ENCODE measurements at regions not wholly inside any gene's neighbourhood (a gene's known extent, or its start where the extent isn't known, plus 50 kb on each side); places are given as distances from the start of the nearest gene placed in this dataset.
"Not testable (repeated sequence)": the region's sequence is repeated elsewhere in the genome, so short reads cannot be mapped to it uniquely, and the experiment has no call there.

DNA sequence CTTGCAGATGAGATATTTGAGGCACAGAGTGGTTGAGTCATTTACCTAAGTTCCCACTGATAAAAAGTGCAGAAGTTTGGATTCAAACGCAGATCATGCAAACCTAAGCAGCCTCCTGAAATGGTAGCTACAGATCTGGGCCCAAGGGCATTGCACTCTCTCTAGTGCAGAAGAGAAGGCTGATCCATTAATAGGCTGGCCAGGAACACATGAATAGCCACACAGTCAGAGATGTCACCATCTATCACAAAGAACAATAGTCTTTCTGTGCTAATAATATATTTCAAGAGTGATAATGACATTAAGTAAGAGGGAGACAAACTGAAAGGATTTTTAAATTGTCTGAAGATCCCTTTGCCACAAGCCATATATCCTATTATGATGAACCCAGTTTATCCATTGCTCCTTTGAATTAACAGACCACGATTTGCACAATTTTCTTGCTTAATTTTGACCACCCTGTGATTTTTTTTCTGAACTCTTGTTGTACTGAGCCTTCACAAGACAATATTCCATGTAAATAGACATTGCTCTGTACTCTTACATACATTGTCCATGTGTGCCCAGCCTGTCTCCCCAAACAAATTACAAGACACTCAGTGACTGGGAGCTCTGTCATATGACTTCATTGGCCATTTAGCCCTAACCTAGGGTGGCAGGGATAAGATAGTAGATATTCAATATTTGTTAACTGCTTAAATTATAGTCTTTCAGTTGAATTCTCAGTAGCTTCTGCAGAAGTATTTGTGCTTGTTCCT, 112.4 kb upstream of the RBPJ start:
- TF ChIP-seq HNF4G (IDR thresholded peaks at IDR 0.05) = no peak
- peaks cover 0 to 21% (median 19%) of the 10 kb centered on the region in 4 donors for H3K4me1 ChIP-seq (ENCODE audit: control insufficient read depth in 4 of 4, insufficient read depth in 4 of 4, low read length in 3 of 4)
- no peak overlapping the region for H3K4me3 ChIP-seq (ENCODE audit: low read depth in 1 of 3, low read length in 3 of 3)
- 67% methylated on average over 2 of the region's 2 CpGs for WGBS
- no peak for DNase-seq (ENCODE audit: low spot score)
- no peaks in the 10 kb centered on the region for H3K9me3 ChIP-seq (ENCODE audit: control insufficient read depth in 4 of 4, low read length in 3 of 4)
- no peaks in the 10 kb centered on the region for H3K36me3 ChIP-seq (ENCODE audit: control insufficient read depth in 4 of 4, insufficient read depth in 3 of 4, low read depth in 1 of 4, low read length in 3 of 4)
- peaks cover 0 to 5% (median 0%) of the 10 kb centered on the region in 4 donors for H3K27me3 ChIP-seq (ENCODE audit: control insufficient read depth in 4 of 4, insufficient read depth in 4 of 4, low read length in 3 of 4)
- no peak overlapping the region for H3K9ac ChIP-seq (ENCODE audit: low read depth in 1 of 2, low read length in 2 of 2)
- H3K27ac ChIP-seq (ENCODE audit: low read depth in 1 of 2, low read length in 2 of 2) = no peak overlapping the region

DNA sequence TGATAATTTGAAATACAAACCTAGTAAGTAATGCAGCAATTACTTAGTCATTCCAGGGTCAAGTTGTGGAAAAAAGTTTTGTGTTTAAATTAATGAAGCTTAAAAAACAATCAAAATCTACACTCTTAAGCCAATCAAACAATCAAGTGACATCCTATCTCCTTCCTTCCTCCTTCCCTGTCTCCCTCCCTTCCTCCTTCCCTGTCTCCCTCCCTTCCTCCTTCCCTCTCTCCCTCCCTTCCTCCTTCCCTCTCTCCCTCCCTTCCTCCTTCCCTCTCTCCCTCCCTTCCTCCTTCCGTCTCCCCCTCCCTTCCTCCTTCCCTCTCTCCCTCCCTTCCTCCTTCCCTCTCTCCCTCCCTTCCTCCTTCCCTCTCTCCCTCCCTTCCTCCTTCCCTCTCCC, 111.4 kb upstream of the RBPJ start:
- DNase-seq (ENCODE audit: low spot score); H3K27me3 ChIP-seq (ENCODE audit: control insufficient read depth in 4 of 4, insufficient read depth in 4 of 4, low read length in 3 of 4); H3K27ac ChIP-seq (ENCODE audit: low read depth in 1 of 2, low read length in 2 of 2); H3K36me3 ChIP-seq (ENCODE audit: control insufficient read depth in 4 of 4, insufficient read depth in 3 of 4, low read depth in 1 of 4, low read length in 3 of 4); H3K4me3 ChIP-seq (ENCODE audit: low read depth in 1 of 3, low read length in 3 of 3); H3K9ac ChIP-seq (ENCODE audit: low read depth in 1 of 2, low read length in 2 of 2); H3K9me3 ChIP-seq (ENCODE audit: control insufficient read depth in 4 of 4, low read length in 3 of 4): not testable (repeated sequence)
- WGBS = 72% methylated on average over 1 of the region's 1 CpG
- H3K4me1 ChIP-seq (ENCODE audit: control insufficient read depth in 4 of 4, insufficient read depth in 4 of 4, low read length in 3 of 4) = peaks cover 0 to 21% (median 19%) of the 10 kb centered on the region in 4 donors

DNA sequence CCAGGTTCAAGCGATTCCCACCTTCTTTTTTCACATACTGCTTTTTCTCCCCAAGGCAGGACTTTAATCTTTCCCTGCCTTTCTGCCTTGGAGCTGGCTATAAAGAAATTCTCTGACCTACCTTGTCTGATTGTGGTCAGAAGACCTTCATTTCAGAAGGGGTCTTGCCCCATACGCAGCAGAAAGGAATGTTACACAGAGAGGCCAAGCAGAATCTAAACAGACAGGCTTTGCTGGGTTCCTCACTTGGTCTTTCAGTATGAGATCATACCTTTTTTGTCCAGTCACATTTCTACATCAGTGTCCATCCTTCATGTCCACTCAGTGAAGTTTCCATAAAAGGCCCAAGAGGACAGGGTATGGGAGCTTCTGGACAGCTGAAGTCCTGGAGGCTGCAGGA, 108.3 kb upstream of the RBPJ start:
- no peaks in the 10 kb centered on the region for H3K9me3 ChIP-seq (ENCODE audit: control insufficient read depth in 4 of 4, low read length in 3 of 4)
- no peak overlapping the region for H3K4me3 ChIP-seq (ENCODE audit: low read depth in 1 of 3, low read length in 3 of 3)
- peaks cover 0 to 5% (median 0%) of the 10 kb centered on the region in 4 donors for H3K27me3 ChIP-seq (ENCODE audit: control insufficient read depth in 4 of 4, insufficient read depth in 4 of 4, low read length in 3 of 4)
- no peaks in the 10 kb centered on the region for H3K36me3 ChIP-seq (ENCODE audit: control insufficient read depth in 4 of 4, insufficient read depth in 3 of 4, low read depth in 1 of 4, low read length in 3 of 4)
- TF ChIP-seq TAF1 (conservative IDR thresholded peaks at IDR 0.05) (no peak), GABPA (IDR thresholded peaks at IDR 0.05 in 1 of 2, conservative IDR thresholded peaks at IDR 0.05 in 1 of 2) (no peak), RXRA (IDR thresholded peaks at IDR 0.05) (no peak), JUND (IDR thresholded peaks at IDR 0.05) (no peak), EGR1 (IDR thresholded peaks at IDR 0.05; ENCODE audit: low read depth in 2 of 2) (no peak), RAD21 (IDR thresholded peaks at IDR 0.05) (no peak), HNF4G (IDR thresholded peaks at IDR 0.05) (no peak), FOXA1 (IDR thresholded peaks at IDR 0.05) (no peak)
- TF ChIP-seq, protein P1, sequence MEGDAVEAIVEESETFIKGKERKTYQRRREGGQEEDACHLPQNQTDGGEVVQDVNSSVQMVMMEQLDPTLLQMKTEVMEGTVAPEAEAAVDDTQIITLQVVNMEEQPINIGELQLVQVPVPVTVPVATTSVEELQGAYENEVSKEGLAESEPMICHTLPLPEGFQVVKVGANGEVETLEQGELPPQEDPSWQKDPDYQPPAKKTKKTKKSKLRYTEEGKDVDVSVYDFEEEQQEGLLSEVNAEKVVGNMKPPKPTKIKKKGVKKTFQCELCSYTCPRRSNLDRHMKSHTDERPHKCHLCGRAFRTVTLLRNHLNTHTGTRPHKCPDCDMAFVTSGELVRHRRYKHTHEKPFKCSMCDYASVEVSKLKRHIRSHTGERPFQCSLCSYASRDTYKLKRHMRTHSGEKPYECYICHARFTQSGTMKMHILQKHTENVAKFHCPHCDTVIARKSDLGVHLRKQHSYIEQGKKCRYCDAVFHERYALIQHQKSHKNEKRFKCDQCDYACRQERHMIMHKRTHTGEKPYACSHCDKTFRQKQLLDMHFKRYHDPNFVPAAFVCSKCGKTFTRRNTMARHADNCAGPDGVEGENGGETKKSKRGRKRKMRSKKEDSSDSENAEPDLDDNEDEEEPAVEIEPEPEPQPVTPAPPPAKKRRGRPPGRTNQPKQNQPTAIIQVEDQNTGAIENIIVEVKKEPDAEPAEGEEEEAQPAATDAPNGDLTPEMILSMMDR (IDR thresholded peaks at IDR 0.05; ENCODE audit: low read depth, low read length, missing input control) = no peak
- TF ChIP-seq, protein P2, sequence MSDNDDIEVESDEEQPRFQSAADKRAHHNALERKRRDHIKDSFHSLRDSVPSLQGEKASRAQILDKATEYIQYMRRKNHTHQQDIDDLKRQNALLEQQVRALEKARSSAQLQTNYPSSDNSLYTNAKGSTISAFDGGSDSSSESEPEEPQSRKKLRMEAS (IDR thresholded peaks at IDR 0.05) = no peak
- TF ChIP-seq, protein P3, sequence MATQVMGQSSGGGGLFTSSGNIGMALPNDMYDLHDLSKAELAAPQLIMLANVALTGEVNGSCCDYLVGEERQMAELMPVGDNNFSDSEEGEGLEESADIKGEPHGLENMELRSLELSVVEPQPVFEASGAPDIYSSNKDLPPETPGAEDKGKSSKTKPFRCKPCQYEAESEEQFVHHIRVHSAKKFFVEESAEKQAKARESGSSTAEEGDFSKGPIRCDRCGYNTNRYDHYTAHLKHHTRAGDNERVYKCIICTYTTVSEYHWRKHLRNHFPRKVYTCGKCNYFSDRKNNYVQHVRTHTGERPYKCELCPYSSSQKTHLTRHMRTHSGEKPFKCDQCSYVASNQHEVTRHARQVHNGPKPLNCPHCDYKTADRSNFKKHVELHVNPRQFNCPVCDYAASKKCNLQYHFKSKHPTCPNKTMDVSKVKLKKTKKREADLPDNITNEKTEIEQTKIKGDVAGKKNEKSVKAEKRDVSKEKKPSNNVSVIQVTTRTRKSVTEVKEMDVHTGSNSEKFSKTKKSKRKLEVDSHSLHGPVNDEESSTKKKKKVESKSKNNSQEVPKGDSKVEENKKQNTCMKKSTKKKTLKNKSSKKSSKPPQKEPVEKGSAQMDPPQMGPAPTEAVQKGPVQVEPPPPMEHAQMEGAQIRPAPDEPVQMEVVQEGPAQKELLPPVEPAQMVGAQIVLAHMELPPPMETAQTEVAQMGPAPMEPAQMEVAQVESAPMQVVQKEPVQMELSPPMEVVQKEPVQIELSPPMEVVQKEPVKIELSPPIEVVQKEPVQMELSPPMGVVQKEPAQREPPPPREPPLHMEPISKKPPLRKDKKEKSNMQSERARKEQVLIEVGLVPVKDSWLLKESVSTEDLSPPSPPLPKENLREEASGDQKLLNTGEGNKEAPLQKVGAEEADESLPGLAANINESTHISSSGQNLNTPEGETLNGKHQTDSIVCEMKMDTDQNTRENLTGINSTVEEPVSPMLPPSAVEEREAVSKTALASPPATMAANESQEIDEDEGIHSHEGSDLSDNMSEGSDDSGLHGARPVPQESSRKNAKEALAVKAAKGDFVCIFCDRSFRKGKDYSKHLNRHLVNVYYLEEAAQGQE (IDR thresholded peaks at IDR 0.05) = no peak
- no peak overlapping the region for H3K9ac ChIP-seq (ENCODE audit: low read depth in 1 of 2, low read length in 2 of 2)
- DNase-seq (ENCODE audit: low spot score) = no peak
- H3K4me1 ChIP-seq (ENCODE audit: control insufficient read depth in 4 of 4, insufficient read depth in 4 of 4, low read length in 3 of 4) = no peaks in the 10 kb centered on the region
- WGBS = 90% methylated on average over 2 of the region's 2 CpGs
- H3K27ac ChIP-seq (ENCODE audit: low read depth in 1 of 2, low read length in 2 of 2) = no peak overlapping the region

Measured in liver (tissue), 8 donors.